ENCODE measurements at regions not wholly inside any gene's neighbourhood (a gene's known extent, or its start where the extent isn't known, plus 50 kb on each side); places are given as distances from the start of the nearest gene placed in this dataset.

DNA sequence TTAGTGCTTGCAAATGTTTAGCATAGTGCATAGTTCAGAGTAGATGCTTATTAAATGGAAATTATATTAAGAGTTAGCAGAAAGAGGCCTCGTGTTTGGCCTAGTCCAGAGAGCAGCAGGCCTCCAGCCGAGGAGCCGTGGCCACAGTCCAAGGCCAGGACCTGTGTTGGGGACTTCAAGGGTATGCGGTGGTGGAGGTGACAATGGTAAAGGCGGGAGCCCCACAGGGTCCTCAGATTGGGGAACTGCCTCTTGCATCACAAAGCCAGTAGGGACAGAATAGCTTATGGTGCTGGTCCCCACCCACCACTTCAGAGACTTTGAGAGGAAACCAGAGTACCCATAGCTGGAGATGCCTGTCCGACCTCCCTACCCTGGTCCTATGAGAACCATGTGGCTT is 554.6 kb upstream of the RIOK2 start:
- DNase-seq, result no peak

DNA sequence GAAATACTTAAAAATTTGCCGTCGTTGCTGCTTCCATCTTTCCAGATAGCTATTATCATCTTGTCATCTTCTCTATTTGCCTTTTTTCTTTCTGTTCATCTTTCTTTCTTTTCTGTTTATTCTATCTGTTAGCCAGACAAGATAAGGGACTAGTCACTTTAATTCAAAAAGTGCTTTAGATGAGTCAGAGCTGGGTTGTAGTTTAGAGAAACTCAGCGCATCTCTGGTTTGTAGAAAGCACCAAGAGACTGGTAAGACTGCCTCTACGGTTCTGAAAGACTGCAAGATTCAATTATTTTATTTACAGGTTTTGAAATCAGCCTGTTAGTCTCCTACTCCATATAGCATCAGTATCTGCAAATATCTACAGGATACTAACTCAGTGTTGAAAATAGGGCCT is 562.8 kb upstream of the RIOK2 start:
- DNase-seq, result no peak

GRCh38 chr5:97750576-97750975 is 567.5 kb upstream of the RIOK2 start:
- DNase-seq, result no peak

- DNase-seq, result no peak
Measured at GRCh38 chr5:97751540-97751939, 568.5 kb upstream of the RIOK2 start.

DNA sequence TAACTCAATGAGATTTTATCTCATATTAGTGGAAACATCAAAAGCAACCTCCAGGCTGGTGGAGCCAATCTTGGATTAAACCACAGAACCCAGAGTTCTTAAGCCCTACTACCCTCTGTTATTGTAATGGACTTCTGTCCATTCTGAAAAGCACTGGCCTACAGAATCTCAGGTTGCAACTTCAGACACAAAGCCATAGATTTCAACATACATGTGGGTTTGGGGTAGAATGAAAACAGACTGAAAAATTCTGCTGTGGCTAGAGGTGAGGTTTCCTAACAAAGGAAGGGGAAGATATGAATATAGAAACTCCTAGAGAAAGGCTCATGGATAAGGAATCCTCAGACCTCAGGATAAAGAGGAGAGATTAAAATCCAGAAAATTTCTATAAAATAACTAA is 569.8 kb upstream of the RIOK2 start:
- DNase-seq, result no peak

- no peak for DNase-seq
Measured at GRCh38 chr5:97762483-97762882, 579.4 kb upstream of the RIOK2 start.

- no peak for DNase-seq
Measured at GRCh38 chr5:97764700-97765099, 581.7 kb upstream of the RIOK2 start.

GRCh38 chr5:97778451-97778850 is 595.4 kb upstream of the RIOK2 start:
- no peak for DNase-seq

GRCh38 chr5:97788369-97788768 is 605.3 kb upstream of the RIOK2 start:
- no peak for DNase-seq

DNA sequence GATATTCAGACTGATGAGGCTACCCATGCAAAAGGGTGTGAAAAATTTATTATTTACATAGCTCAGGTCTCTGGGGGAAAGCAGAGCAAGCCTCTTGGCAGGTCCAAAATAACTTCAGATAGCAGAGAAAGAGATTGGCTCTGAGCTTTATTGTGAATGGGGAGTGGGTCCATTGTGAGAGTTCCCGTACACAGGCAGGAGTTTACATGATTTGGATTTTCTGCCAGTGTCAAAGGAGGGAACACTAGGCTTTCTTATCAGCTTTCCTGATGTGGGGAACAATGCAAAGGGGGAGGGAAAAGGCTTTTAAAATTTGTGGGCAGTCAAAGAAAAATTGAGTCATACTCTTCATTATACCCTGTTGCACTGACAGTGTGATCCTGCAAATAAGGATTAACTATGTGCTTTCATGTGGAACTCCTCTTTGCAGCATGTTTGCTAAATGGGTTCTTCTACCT is 615.0 kb upstream of the RIOK2 start:
- DNase-seq, result no peak

DNA sequence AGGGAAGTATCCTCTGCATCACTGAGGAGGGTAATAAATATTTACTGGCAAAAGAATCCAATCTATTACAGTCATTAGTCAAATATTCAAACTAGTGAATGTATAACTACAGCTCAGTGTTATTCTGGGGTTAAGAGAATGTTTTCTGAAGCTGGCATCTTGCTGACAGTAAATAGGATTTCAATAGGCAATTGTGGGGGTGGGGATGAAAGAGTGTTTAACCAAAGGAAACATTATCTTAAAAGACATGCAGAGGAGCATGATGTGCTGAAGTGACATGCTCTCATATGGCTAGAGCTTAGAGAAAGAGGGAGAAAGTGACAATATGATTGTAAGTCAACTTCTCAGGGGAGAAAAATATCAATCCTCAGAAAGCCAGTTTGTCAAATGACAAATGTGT is 618.4 kb upstream of the RIOK2 start:
- DNase-seq, result no peak

DNA sequence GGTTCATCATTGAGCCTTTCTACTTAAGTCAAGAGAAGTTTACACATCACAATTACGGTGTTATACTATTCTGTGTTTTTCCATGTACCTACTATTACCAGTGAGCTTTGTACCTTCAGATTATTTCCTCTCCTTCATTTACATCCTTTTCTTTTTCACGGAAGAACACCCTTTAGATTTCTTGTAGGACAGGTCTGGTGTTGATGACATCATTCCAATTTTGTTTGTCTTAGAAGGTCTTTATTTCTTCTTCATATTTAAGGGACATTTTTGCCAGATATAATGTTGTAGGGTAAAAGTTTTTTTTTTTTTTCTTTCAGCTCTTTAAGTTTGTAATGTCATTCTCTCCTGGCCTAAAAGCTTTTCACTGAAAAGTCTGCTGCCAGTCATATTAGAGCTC is 637.1 kb upstream of the RIOK2 start:
- DNase-seq, result no peak

- DNase-seq, result no peak
Measured at GRCh38 chr5:97832645-97833296, 649.7 kb upstream of the RIOK2 start.

DNA sequence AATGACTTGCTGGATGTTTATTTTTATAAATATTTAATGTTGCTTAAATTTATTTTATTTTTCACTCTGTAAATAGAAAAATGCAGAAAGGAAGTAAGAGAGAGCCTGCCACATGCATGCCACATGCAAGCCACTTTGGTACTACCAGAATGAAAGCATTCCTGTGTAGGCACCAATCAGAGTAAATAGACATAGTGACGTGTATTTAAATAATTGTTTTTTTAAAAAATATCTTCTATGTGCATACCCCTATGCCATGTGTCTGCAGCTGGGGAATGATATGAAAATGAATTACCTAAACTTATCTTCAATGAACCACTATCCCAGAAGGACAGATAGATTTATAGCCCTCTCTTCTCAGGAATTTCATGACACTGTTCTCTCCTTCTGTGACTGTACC is 651.5 kb upstream of the RIOK2 start:
- no peak for DNase-seq

DNA sequence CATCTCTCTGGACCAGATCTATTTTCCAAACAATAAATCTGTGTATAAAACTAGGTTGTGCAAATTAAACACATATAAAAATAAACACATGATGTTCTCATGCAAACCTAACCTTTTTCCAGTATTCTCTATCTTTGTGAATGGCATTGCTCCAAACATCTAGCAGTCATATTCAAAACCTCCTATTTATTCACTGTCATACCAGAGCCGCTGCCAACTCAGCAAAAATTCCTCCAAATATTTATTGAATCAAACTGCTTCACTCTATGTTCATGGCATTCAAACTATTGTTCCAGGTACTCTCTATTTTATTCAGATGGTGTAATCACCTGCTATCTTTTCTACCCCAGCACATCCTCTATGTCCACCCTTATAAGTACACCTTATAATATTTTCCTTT is 652.1 kb upstream of the RIOK2 start:
- DNase-seq, result no peak

GRCh38 chr5:97836816-97837215 is 653.8 kb upstream of the RIOK2 start:
- no peak for DNase-seq

DNA sequence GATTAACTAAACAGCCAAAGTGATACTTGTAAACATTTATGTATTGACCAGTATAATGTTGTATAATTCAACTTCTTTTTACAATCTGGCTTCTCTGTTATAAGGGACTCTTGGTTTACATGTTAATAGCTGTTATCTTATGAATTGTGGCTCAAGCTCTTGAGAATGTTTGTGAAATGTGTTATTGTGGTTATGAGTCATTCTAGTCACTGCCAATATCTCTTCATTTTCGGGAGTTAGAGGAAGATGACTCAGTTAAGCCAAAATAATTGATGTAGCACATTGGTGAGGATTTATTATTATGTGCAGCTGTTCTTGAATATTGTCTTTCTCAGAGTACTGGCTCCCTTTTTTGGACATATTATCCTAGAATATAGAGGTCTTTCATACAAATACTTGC is 655.2 kb upstream of the RIOK2 start:
- no peak for DNase-seq

GRCh38 chr5:97839341-97840086 is 656.5 kb upstream of the RIOK2 start:
- DNase-seq, result no peak

DNA sequence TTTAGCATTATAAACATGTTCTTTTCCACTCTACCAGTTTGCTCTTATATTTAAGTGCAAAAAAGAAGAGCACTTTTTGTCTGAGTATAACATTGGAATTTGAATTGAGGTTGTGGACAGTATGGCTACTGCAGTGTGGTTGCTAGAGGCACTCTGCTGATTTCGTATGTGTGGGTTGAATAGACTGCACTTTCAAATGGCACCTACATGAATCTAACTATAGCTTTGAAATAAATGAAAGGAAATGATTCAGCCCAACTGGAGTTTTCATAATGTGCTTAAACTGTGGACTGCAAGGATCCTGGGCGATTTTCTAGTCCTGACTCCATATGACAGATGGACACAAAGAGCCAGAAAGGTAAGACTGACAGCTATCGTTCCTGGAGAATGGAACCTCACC is 657.6 kb upstream of the RIOK2 start:
- DNase-seq, result no peak

GRCh38 chr5:97842687-97843086 is 659.6 kb upstream of the RIOK2 start:
- DNase-seq, result no peak

DNA sequence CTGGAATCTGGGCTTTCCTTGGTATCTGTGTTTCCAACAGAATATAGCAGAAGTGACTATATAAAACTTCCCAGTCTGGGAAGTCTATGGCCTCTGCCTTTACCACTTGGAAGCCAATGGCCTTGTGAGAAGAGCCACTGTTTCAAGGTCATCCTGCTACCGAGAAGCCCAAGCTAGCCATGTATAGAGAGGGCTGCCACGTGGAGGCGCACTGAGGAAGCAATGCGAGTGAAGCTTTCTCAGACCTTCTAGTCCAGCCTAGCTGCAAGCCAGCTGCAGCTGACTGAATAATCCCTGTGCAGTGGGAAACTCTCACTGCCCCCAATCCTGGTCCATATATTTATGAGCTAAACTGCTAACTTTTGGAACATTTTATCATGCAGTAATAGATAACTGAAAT is 661.8 kb upstream of the RIOK2 start:
- DNase-seq, result no peak

- no peak for DNase-seq
Measured at GRCh38 chr5:97846643-97847042, 663.6 kb upstream of the RIOK2 start.

DNA sequence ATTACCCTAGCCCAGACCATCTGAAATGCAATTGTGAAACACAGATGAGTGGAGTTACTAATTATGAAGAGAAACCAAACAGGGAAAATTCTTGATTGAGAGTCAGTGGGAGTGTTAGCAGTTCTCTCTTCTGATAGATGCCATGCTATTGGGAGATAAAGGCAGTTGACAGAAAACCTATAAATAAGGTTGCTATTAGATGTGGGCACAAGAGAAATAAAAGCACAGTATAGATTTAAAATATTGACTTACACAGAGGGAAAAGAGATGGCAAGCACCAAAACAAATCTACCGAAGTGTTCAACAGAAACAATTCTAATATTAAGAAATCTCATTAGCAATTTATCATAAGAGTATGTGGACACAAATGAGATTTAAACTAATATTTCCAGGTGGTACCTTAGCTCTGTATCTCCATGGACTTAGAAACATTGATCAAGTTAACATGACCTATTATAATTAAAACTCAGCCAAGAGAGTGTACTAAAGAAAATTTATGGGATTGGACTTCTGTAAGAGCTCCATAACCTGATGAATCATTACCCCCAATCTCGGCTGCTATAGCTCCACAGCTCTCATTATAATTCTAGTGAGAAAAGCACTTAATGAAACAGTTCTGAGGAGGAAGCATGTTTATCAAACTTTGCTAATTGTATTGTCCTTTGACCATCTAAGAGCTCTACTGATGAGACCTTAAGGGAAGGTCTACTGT is 665.0 kb upstream of the RIOK2 start:
- no peak for DNase-seq

DNA sequence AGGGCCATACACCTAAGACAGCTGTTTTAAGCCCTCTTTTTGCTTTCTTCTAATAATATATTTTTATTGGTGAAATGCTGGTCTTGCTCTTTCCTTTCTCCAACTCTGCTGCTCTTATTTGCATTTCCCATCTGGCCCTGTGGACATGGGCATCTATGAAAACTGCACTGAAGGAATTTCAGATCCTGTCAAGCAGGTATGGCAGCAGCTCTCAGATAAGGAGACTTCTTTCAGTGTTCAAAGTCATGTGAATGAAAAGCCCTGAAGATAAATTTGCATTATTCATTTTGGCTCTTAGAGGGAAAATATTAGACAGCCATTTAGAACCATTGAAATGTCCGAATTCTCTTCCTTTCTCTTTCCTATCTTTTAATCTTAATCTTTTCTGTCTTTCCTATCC is 668.0 kb upstream of the RIOK2 start:
- DNase-seq, result no peak

All from activated CD4-positive, alpha-beta T cell treated with anti-CD3 and anti-CD28 coated beads, Interleukin-2, amount 50 U/mL, for 48 hours (primary cell).